ENCODE measurements at regions not wholly inside any gene's neighbourhood (a gene's known extent, or its start where the extent isn't known, plus 50 kb on each side); places are given as distances from the start of the nearest gene placed in this dataset.
A peak's percentile ranks its signal among the peaks of the same experiment; 100 is the strongest.

DNA sequence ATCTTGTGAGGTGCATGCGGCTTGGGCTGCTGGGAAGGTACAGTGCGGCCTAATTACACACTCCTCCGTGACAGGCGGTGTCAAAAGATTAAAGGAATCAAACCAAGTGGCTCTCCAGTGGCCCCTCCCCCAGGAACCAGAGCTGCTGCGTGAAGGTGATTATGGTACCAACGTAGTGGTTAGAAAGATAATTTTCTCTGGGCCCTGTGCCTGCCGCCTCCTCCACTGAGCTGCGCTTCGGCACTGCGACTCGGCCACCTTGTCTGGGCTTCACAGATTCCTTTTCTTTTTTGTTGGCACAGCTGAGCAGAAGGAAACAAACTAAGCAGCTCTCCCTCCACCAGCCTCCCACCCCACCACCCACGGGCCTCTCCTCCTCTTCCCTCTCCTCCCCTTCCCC lies 113.2 kb upstream of the SDK2 start:
- peak; percentile 24 for DNase-seq

DNA sequence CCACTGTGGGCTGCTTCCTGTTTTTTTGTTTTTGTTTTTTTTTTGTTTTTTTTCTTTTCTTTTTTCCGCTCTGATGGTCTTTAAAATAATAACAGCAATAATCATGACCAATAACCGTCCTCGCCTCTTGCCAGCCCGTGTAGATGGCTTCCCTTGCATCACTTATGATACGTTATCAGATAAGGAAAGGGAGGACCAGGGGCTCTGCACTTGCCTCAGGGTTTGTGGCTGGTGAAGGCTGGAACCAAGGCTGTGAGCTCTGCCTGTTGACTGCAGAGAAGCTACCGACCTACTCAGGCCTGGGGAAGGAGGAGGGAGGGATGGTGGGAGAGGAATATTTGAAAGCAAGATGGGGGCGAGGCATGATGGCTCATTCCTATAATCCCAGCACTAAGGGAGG lies 114.0 kb upstream of the SDK2 start:
- DNase-seq, result no peak

DNA sequence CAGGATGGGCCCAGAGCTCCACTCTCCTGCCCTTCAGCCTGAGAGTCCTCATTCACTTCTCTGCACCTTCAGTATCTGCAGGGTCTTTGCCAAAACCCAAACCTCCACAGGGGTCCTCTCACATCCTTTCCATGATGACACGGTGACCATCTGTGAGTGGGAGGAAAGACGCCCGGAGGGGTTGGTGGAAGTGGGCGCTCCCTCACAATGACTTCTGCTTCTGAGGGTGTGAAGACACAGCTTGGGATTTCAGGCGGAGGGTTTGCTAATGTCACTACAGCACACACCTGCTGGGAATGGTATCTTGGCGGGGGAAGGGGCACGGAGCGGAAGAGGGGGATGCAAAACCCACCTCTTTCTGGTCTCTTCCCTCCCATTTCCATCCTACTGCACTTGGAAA lies 115.1 kb upstream of the SDK2 start:
- no peak for DNase-seq

DNA sequence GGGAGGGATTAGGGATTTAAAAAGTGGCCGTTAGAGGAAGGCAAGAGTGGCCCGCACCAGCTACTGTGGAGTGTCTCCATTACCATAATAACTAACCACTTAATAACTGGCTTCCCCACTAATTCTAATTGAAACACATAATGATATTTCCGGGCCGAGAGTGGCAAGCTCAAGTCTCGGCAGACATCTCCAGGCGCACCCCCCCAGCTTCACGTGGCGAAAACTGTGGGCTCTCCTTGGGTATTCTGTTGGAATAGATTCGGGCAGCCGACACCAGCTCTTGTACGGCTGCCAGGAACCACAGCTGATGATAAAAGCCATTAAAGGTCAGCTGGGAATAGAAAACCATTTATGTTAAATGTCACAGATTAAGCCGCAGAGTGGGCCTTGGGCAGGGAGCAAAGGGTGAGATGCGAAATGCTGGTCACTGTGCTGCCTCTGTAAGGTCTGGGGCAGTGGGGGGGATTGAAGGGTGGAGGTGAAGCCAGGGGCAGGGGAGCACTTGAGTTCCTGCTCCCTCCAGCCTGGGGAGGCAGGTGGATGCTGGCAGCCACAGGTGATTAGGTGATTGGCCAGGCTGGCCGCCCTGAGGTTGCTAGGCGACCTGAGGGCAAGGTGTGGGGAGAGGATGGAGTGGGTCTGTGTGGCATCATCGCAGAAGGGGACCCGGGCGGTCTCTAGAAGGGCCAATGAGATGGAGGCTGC lies 115.6 kb upstream of the SDK2 start:
- no peak for DNase-seq

DNA sequence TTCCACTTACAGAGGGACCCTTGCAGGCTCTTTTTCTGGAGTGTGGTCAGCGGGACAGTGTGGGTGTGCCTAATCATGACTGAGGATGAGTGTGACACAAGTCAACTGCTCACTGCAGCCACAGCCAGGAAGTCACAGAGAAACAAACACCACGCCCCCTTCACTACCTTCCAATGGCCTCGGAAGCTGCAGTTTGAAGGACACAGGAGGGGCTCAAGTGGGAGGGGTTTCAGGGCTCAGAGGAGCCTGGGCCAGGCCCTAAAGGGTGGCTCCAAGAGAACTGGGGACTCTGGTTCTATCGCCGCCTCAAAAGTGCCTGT lies 116.2 kb upstream of the SDK2 start:
- no peak for DNase-seq

DNA sequence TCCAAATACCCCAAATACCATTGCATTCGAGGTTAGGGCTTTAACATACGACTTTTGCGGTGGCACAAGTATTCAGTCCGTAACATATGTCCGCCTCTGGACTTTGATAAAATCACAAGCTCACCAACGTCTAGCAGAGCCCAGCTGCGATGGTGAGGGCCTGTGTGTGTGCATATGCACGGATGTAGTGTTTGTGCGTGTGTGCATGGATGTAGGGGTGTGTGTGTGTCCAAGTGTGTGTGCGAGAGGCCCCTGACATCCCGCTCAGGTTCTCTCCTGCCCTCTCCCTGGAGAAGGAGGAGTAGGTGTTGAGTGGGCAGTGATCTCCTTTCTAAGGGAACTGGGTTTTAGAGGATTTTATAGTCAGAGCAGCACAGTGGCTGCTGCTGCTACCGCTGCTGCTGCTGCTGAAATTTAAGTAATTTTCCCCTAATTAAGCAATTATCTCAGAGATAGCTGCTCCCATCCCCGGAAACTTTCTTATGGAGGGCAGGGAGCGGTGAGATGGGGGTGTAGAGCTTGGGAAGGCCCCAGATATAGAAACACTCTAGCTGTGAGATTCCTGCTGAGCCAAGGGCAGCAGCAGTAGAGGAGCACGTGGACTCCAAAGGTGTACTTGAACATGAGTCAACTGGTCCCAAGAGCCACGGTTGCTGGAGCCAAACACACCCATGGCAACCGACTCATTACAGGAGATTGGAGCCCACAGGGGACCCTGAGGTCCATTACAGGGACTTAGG lies 121.7 kb upstream of the SDK2 start:
- no peak for DNase-seq

DNA sequence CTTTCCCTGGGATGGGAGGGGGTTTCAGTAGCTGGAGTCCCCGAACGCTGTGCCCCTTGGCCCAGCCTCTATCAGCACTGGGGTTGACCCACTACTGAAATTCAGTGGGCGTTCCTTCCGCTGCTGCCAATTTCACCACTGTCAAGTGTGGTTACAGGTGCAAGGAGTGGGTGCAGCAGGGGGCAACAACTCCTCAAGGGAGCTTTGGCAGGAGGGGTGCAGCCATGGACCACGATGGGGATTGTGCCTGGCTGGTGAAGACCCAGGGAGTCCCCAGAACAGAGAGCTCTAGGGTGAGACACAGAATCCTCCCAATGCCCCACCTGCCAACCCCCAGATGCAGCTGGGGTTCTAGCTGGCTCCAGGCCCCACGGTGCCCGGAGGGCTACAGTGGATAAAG lies 123.5 kb upstream of the SDK2 start:
- DNase-seq, result no peak

DNA sequence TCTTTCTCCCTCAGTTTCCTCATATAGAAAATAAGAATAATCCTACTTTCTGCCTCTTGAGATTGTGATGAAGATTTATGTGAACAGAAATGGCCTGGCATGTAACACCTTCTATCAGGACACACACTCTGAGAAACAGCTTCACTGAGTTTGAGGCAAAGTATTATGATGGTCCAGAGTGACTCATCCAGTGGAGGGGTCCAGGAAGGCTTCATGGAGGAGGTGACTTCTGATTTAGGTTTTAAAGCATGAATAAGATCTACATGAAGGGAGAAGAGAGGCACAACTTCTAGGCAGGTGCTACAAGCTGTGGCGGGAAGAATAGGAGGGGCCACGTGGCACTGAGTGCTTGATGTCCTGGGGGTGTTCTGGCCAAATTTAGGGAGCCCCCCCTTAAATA lies 124.4 kb upstream of the SDK2 start:
- DNase-seq, result no peak

DNA sequence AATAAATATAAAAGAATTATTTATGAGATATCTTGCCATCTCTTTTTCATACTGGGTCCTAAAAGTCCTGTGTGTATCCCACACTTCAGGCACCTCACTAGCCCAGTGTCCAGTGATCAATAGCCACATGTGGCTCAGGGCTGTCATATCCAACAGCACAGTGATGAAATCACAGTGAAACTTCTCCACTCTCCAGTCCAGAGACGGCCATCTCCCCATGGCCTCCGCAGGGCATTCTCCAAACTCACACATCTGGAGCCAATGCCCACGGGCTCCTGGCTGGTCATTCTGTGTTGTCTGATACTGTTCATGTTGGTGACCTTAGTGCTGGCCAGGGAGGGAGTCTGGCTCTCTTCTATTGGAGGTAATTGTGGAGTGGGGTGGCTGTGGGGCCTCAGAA lies 125.2 kb upstream of the SDK2 start:
- no peak for DNase-seq

DNA sequence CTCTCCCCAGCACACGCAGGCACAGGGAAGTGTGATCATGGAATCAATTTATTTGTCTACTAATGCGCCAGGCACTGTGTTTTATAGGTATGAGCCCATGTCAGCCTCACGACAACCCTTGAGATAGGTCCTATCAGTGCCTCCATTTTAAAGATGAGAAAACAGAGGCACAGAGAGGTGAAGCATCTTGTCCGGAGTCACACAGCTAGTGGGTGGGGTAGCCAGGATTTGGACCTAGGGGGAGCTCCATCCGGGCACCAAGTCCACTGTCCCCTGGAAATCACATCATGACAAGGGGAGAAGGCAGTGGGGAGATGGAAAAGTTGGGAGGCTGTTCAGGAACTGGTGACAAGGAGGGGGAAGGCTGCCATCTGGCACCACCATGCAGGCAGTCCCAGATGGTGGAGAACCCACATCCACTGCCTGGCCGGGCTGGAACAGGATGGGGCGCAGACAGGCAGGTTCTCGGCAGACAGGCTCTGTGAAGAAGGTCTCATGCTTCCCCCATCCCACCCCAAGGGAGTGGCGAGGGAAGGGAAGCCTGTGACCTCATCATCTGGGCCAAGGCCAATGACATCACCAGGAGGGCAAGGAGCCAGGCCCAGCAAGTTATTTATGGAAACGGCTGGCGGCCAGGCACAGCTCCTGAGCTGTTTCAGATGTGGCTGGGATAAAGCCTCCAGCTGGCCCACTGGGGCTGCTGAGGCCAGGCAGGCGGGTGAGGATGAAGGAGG lies 126.0 kb upstream of the SDK2 start:
- DNase-seq, result peak; percentile 85

DNA sequence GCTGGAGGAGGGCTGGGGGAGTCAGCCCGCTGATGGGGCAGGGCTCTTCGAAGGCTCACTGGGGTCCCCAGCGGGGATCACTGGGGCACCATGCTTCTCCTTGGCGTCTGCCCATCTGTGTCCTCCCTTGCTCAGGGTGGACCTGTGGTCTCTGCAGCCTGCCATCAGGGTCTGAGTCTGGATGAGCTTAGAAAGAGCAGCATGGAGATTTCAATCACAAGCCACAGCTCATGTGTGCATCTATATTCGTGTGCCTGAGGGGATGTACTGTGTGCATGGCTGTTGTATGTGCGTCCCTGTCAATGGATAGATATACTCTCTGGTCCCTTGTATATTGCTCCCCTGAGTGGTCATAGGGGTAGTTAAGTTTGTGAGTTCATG lies 126.6 kb upstream of the SDK2 start:
- no peak for DNase-seq

DNA sequence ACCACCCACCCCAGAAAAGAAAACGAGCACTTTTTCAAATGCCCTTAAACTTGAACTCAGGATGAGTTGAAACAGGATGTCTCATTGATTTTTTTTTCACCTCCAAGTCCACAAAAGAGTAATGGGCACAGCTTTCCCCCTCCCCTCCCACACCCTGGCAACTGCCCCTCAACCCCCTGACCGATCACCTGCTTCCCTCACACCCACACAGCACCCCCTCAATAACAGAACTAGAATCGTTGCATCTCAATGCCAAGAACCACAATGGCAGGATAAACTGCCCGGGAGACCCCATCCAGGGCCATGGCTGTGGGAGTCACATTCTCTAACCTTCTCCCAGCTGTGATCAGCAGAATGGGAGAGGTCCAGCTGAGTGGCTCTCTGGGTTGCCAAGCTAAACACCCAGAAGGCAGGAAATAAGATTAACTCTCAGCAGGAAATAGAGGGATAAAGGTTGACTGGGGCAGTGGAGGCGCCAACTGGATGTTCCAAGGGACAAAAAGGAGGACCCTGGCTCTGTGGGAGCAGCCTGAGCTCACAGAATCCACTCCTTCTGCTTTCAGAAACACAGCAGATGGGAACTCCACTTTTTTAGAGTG lies 128.0 kb upstream of the SDK2 start:
- DNase-seq, result no peak

DNA sequence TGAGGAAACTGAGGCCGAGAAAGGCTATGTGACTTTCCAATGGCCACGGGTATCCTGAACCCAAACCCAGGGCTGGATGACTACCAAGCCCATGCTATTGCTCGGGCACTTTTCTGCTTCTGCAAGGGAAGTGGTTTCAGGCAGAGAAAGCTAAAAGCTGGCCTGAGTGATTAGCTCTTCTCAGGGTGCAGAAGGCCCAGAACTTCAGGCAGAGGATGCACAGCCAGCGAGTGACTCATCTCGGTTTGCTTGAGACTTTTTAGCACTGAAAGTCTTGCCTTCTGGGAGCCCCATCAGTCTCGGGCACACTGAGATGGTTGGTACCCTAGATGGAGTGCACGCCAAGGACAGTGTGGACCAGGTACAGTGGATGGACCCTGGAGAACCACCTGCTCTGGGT lies 129.5 kb upstream of the SDK2 start:
- no peak for DNase-seq

DNA sequence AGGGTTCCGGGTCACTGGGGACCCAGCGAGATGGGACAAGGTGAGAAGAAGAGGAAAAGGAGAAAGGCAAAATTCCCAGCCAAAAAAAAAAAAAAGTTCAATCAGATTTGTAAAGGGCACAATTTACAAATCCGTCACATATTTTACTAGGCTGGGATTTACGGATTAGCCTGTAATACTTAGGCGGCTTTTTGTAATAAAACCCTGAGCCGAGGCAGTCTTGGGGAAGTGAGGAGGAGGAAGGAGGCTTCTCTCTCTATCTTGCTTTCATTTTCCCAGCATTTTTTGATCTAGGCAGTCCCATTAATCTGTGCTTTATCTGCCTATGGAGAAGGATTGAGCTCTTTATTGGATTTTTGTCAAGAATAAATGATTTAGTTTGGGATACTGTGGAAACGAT lies 130.6 kb upstream of the SDK2 start:
- no peak for DNase-seq

DNA sequence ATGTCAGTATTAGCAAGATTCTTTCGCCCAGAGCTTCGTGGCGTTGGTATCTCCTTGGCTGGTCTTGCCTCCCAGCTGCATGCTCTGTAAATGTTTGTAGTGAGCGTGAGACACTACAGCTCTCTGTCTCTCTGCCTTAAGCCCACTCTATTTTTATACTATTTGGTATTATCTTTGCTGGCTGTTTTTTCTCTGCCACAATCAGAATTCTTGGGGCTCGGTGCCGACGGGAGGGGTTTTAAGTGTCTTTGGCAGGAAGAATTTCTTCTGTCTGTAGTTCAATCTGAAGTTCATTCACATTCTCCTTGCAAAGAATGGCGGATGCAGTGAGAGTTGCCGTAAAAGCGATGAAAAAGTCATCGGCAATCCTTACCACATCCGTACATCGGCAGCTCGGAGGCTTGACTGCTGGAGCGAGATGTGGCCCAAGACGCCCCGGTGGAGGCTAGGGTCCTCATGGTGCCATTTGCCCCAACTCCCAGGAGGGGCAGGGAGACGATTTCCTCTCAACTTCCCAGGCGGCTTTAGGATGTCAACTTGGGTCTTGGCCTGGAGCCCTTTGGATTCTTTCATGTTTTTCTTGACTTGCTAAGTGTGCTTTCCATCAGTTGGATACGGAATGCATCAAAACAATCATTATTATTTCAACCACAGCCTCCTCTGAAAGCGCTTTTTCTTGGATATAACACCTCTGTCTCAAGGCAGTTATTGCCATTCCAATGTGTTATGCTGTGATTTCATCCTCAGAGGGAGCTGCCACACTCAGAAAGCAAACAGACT lies 132.3 kb upstream of the SDK2 start:
- no peak for DNase-seq

DNA sequence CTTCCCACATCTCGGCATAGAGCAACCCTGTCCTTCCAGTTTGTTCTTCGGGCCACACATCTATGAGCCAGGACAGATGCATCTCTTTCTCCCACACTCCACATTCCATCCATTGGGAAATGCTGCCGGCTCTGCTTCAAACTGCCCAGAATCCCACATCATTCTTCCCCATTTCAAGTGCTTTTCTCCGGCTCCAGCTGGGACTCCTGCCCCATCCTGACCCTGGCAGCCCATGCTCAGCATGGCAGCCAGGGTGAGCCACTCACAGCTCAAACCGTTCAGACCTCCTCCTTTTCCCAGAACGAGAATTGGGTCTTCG lies 132.8 kb upstream of the SDK2 start:
- DNase-seq, result no peak

DNA sequence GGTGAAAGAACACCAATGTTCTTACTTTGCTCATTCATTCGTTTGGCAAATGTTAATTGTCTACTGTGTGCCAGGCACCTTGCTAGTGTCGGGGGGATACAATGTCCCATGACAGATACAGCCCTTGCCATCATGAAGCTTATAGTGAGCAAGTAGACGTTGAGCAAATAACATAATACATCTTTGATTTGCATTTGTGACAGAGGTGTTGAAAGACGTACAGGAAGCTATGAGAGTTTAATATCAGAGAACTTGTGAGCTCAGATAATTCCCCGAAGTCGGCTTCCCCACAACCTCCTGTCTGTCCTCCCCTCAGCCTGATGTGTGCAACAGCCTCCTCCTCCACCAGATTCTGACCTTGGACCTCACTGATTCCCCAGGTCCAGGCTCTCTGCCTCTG lies 138.0 kb upstream of the SDK2 start:
- DNase-seq, result no peak

DNA sequence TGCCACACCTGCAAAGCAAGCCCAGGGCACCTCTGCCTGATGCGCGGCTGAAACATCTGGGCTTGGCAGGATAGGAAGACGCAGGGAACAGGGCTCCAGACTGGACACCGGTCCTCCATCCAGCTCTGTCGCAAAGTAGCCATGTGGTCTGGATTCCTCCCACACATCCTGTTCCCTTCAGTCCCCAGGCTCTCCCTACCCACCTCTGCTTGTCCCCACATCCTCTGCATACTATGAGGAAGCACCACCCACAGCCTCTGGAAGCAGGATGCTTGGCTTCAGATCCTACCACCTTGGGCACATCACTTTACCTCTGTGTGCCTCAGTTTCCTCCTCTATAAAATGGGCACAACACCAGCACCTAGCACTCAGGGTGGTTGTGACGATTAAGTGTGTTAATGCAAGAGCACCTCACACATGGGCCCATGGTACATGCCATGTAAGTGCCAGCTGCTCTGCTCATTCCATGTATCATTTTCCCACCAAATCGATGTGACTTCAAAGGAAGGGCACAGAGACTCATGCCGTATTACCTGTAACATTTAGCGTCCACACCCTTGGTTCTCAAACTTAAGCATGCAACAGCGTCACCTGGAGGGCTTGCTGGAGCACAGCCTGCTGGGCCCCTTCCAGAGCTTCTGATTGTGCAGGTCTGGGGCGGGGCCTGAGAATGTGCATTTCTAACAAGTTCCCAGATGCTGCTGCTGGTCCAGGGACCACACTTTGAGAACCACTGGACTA lies 138.6 kb upstream of the SDK2 start:
- no peak for DNase-seq

DNA sequence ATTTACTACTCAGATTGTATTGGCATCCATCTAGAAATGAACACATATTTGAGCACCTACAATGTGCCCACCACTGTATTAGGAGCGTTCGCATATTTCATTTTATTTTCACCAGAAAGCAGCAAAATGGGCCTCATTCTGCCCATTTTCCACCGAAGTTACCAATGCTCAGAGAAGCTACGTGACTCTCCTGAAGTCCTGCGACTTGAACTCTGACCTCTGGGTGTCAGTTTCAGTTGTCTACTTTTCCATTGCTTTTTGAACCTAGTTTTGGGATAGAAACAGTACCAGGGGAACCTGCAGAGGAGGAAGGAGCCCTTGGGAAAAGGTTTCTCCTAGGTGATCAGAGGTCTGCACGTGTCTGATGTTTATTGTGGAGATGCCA lies 139.1 kb upstream of the SDK2 start:
- no peak for DNase-seq

DNA sequence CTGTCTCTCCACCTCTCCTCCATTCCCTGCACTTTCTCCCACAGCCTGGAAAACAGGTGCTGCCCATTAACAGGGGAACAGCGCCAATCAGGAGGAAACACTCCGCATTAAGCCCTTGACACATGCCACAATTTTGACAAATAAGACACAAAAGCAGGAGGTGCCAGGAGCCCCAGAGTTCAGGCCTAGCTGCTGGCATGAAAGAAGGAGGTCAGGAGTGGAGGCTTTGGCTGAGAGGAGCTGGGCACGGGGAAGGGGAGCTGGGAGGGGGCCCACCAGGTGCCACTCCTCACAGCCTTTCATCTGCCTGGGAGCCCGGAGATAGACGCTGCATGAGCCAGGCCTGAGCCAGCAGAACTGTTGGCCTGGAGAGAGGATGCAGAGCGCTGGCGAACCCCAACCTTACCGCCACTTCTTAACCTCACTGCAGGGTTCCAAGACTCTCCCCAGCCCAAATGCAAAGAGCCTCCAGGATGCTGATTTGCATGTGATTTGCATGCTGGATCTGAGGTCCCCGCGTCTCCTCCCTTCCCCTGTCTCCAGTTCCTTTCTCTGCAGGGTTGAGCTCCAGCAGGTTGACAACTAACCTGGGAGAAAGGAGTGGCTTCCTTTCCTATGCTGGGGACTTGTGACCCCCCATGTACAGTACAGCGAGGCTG lies 139.8 kb upstream of the SDK2 start:
- no peak for DNase-seq

DNA sequence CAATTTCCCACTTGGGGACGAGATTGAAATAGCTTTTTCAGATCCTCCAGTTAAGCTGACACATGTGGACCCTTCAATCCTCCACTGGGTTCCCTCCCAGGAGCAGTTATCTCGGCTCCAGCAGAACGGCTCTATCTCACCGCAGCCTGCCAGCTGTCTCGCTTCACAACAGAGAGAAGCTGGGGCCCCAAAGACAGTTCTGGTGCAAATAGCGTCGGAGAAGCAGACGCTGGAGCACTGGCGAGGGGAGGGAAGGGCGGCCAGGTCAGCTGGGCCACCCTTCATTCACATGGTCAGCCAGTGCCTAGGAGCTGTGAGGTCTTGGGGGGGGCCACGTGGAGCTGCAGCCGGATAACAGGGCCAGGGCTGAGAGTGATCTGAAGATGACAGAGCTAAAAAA lies 141.3 kb upstream of the SDK2 start:
- no peak for DNase-seq
